ENCODE measurements at regions not wholly inside any gene's neighbourhood (a gene's known extent, or its start where the extent isn't known, plus 50 kb on each side); places are given as distances from the start of the nearest gene placed in this dataset.

DNA sequence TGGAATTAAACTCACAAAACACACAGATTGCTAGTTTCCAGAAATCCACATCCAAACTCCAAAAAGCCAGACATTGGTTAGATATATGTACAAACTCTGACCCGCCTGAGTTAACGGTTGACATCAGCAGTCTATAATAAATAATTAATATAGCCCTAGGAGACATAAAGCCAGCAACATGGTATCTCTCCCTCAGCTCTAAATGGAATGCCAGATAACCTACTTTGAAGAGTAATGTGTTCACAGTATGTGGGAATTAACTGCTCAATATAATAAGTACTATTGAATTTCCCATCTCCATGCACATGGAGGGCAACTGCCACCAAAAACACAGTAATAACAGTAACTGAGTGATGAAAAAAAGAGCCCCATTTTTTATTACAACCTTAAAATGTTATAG, 383.2 kb downstream of the CD83 start:
- Histone ChIP-seq H3K27ac (ENCODE audit: low read depth, low read length, poor library complexity, severe bottlenecking) (no peak overlapping the region), H2AFZ (ENCODE audit: low read length) (no peak overlapping the region), H3K9me2 (ENCODE audit: insufficient read depth, low read length) (no peaks in the 10 kb centered on the region), H4K20me1 (ENCODE audit: insufficient read depth, low read length) (no peaks in the 10 kb centered on the region), H3K4me2 (ENCODE audit: low read length) (no peak overlapping the region), H3K36me3 (ENCODE audit: insufficient read depth, low read length) (no peaks in the 10 kb centered on the region), H3K9me3 (ENCODE audit: low read length) (peaks cover 5% of the 10 kb centered on the region; the same call in 1 of the 2 replicates), H3K79me2 (ENCODE audit: insufficient read depth, low read depth, low read length) (no peaks in the 10 kb centered on the region), H3K4me3 (ENCODE audit: low read depth, low read length, poor library complexity, severe bottlenecking) (no peak overlapping the region), H3K4me1 (ENCODE audit: insufficient read depth, low read length, poor library complexity, severe bottlenecking) (no peaks in the 10 kb centered on the region)
- DNase-seq (ENCODE audit: low spot score), result no peak
- TF ChIP-seq, protein P1, sequence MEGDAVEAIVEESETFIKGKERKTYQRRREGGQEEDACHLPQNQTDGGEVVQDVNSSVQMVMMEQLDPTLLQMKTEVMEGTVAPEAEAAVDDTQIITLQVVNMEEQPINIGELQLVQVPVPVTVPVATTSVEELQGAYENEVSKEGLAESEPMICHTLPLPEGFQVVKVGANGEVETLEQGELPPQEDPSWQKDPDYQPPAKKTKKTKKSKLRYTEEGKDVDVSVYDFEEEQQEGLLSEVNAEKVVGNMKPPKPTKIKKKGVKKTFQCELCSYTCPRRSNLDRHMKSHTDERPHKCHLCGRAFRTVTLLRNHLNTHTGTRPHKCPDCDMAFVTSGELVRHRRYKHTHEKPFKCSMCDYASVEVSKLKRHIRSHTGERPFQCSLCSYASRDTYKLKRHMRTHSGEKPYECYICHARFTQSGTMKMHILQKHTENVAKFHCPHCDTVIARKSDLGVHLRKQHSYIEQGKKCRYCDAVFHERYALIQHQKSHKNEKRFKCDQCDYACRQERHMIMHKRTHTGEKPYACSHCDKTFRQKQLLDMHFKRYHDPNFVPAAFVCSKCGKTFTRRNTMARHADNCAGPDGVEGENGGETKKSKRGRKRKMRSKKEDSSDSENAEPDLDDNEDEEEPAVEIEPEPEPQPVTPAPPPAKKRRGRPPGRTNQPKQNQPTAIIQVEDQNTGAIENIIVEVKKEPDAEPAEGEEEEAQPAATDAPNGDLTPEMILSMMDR (conservative IDR thresholded peaks at IDR 0.05; ENCODE audit: low read length), result no peak
- TF ChIP-seq EZH2phosphoT487 (IDR thresholded peaks at IDR 0.05; ENCODE audit: borderline replicate concordance, low read depth, low read length), result no peak
- ChIA-PET POLR2A (interaction anchor here (1.3 kb wide), 1 partner anchor 16 kb away, joined by 3 read pairs; no protein-coding TSS in a partner anchor), CTCF (ENCODE audit: unreplicated experiment) (no interaction called here)
- BruUV-seq (replicated peaks), result no TSS peak
- intact Hi-C loops (cut with micrococcal nuclease; ENCODE audit: unreplicated experiment), result no loop called here

DNA sequence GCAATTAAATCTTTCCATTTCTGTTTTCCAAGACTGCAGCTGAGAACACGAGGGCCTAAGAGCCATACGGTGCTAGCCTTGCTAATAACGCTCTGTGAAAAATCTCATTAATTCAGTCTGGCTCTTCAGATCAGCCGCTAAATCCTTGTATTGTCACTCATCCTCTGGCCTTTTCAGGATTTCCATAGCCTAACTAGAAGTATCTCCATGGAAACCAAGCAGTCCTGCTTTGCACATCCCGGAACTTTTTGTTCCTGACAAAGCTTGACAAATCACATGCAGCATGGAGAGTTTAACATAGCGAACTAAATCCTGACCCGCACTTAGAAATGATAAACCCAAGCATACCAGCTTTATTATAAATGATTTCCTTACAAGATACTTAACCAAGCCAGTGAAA, 383.7 kb downstream of the CD83 start:
- H3K4me3 ChIP-seq (ENCODE audit: low read depth, low read length, poor library complexity, severe bottlenecking), result no peak overlapping the region
- H3K4me2 ChIP-seq (ENCODE audit: low read length), result no peak overlapping the region
- H4K20me1 ChIP-seq (ENCODE audit: insufficient read depth, low read length), result no peaks in the 10 kb centered on the region
- H3K27ac ChIP-seq (ENCODE audit: low read depth, low read length, poor library complexity, severe bottlenecking), result no peak overlapping the region
- H3K4me1 ChIP-seq (ENCODE audit: insufficient read depth, low read length, poor library complexity, severe bottlenecking), result no peaks in the 10 kb centered on the region
- ChIA-PET POLR2A (no interaction called here), CTCF (ENCODE audit: unreplicated experiment) (no interaction called here)
- DNase-seq (ENCODE audit: low spot score), result no peak
- no peak overlapping the region for H2AFZ ChIP-seq (ENCODE audit: low read length)
- no peaks in the 10 kb centered on the region for H3K9me2 ChIP-seq (ENCODE audit: insufficient read depth, low read length)
- intact Hi-C loops (cut with micrococcal nuclease; ENCODE audit: unreplicated experiment), result no loop called here
- H3K79me2 ChIP-seq (ENCODE audit: insufficient read depth, low read depth, low read length), result no peaks in the 10 kb centered on the region
- TF ChIP-seq, protein P1 (conservative IDR thresholded peaks at IDR 0.05; ENCODE audit: low read length), result no peak
- no peak for TF ChIP-seq EZH2phosphoT487 (IDR thresholded peaks at IDR 0.05; ENCODE audit: borderline replicate concordance, low read depth, low read length)
- H3K9me3 ChIP-seq (ENCODE audit: low read length), result peaks cover 3% of the 10 kb centered on the region; the same call in 1 of the 2 replicates
- no peaks in the 10 kb centered on the region for H3K36me3 ChIP-seq (ENCODE audit: insufficient read depth, low read length)
- BruUV-seq (replicated peaks), result no TSS peak

DNA sequence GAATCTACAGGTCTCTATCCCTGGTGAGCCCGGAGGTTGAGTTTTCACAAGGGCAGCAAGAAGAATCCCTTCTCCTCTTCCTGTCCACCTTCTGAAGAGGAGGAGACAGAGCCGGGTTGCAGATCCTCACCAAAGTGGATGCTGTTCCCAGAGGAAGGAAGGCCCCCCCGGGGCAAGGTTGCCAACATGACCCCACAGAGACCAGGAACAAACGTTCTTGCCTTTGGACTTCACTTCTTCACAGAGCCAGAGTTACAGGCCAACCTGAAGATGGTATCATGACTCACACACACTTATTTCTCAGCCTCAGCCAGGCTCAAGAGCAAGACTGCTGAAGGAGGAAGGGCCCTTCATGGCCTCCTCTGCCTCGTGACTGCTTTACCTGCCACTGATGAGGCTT, 384.3 kb downstream of the CD83 start:
- BruUV-seq (replicated peaks), result no TSS peak

More for the DNA sequence above, 384.3 kb downstream of the CD83 start:
- Histone ChIP-seq H3K4me2 (ENCODE audit: low read length) (no peak overlapping the region), H3K79me2 (ENCODE audit: insufficient read depth, low read depth, low read length) (no peaks in the 10 kb centered on the region), H4K20me1 (ENCODE audit: insufficient read depth, low read length) (no peaks in the 10 kb centered on the region), H3K4me3 (ENCODE audit: low read depth, low read length, poor library complexity, severe bottlenecking) (no peak overlapping the region), H3K36me3 (ENCODE audit: insufficient read depth, low read length) (no peaks in the 10 kb centered on the region), H3K27ac (ENCODE audit: low read depth, low read length, poor library complexity, severe bottlenecking) (no peak overlapping the region), H3K9me2 (ENCODE audit: insufficient read depth, low read length) (no peaks in the 10 kb centered on the region), H3K9me3 (ENCODE audit: low read length) (no peaks in the 10 kb centered on the region), H2AFZ (ENCODE audit: low read length) (no peak overlapping the region), H3K4me1 (ENCODE audit: insufficient read depth, low read length, poor library complexity, severe bottlenecking) (no peaks in the 10 kb centered on the region)
- ChIA-PET POLR2A (no interaction called here), CTCF (ENCODE audit: unreplicated experiment) (no interaction called here)
- DNase-seq (ENCODE audit: low spot score), result no peak
- intact Hi-C loops (cut with micrococcal nuclease; ENCODE audit: unreplicated experiment), result no loop called here
- no peak for TF ChIP-seq EZH2phosphoT487 (IDR thresholded peaks at IDR 0.05; ENCODE audit: borderline replicate concordance, low read depth, low read length)
